WI38 (cell line): ENCODE measurements at regions not wholly inside any gene's neighbourhood (a gene's known extent, or its start where the extent isn't known, plus 50 kb on each side); places are given as distances from the start of the nearest gene placed in this dataset.
"Not testable (repeated sequence)": the region's sequence is repeated elsewhere in the genome, so short reads cannot be mapped to it uniquely, and the experiment has no call there.

ENCODE experiments used
- H3K4me3 ChIP-seq: 2 replicates; pipeline ENCODE4 v1.5.1; 2011; ENCODE audit warnings: low read depth, mild to moderate bottlenecking, control low read depth, low read length
- CTCF ChIP-seq: IDR thresholded peaks from 2 replicates; pipeline ENCODE4 v1.5.1; 2012; ENCODE audit warnings: low read depth, mild to moderate bottlenecking, control low read depth, low read length

- no peak for TF ChIP-seq CTCF
- no peak overlapping the region for H3K4me3 ChIP-seq
Measured at GRCh38 chr1:67540733-67541125, 110.5 kb upstream of the SERBP1 start.

GRCh38 chr1:67542747-67543146, 112.5 kb upstream of the SERBP1 start:
- no peak for TF ChIP-seq CTCF
- no peak overlapping the region for H3K4me3 ChIP-seq

GRCh38 chr1:67544921-67545320, 114.7 kb upstream of the SERBP1 start:
- H3K4me3 ChIP-seq: no peak overlapping the region
- no peak for TF ChIP-seq CTCF

- H3K4me3 ChIP-seq: no peak overlapping the region
Measured at GRCh38 chr1:67545364-67545763, 115.2 kb upstream of the SERBP1 start.

GRCh38 chr1:67551375-67551774, 121.2 kb upstream of the SERBP1 start:
- no peak overlapping the region for H3K4me3 ChIP-seq
- no peak for TF ChIP-seq CTCF

More at GRCh38 chr1:67545364-67545763, 115.2 kb upstream of the SERBP1 start:
- TF ChIP-seq CTCF: no peak

- no peak for TF ChIP-seq CTCF
- no peak overlapping the region for H3K4me3 ChIP-seq
Measured at GRCh38 chr1:67552336-67552759, 122.1 kb upstream of the SERBP1 start.

GRCh38 chr1:67554204-67554603, 124.0 kb upstream of the SERBP1 start:
- H3K4me3 ChIP-seq: not testable (repeated sequence)
